GM06990 (cell line): ENCODE measurements at regions not wholly inside any gene's neighbourhood (a gene's known extent, or its start where the extent isn't known, plus 50 kb on each side); places are given as distances from the start of the nearest gene placed in this dataset.

Experiments used
- DNase-seq: peaks from one replicate; pipeline ENCODE4 v3.0.0-alpha.2; 2011; ENCODE audit not compliant: insufficient read length; ENCODE audit errors: extremely low read depth
- H3K27me3 ChIP-seq: replicated peaks from 2 replicates; pipeline ENCODE4 v1.6.0; 2011; ENCODE audit warnings: low read length; ENCODE audit not compliant: control insufficient read depth, insufficient read depth
- H3K36me3 ChIP-seq: 2 replicates; pipeline ENCODE4 v1.5.1; 2011; ENCODE audit warnings: low read length; ENCODE audit not compliant: control insufficient read depth, insufficient read depth
- H3K4me3 ChIP-seq: replicated peaks from 2 replicates; pipeline ENCODE4 v1.5.1; 2011; ENCODE audit warnings: low read depth, mild to moderate bottlenecking, control low read depth, low read length
- TF ChIP-seq, protein P1 (sequence below): IDR thresholded peaks from 2 replicates; pipeline ENCODE4 v1.5.1; 2011; ENCODE audit warnings: low read length, control low read depth, mild to moderate bottlenecking, inconsistent platforms; ENCODE audit not compliant: insufficient read depth, poor library complexity, severe bottlenecking

GRCh38 chr4:38503689-38504395, 160.2 kb upstream of the KLF3 start:
- Histone ChIP-seq H3K4me3 (peak overlapping the region; percentile 37), H3K36me3 (no peaks in the 10 kb centered on the region), H3K27me3 (no peaks in the 10 kb centered on the region; the same call in 1 of the 2 replicates)
- TF ChIP-seq, protein P1, sequence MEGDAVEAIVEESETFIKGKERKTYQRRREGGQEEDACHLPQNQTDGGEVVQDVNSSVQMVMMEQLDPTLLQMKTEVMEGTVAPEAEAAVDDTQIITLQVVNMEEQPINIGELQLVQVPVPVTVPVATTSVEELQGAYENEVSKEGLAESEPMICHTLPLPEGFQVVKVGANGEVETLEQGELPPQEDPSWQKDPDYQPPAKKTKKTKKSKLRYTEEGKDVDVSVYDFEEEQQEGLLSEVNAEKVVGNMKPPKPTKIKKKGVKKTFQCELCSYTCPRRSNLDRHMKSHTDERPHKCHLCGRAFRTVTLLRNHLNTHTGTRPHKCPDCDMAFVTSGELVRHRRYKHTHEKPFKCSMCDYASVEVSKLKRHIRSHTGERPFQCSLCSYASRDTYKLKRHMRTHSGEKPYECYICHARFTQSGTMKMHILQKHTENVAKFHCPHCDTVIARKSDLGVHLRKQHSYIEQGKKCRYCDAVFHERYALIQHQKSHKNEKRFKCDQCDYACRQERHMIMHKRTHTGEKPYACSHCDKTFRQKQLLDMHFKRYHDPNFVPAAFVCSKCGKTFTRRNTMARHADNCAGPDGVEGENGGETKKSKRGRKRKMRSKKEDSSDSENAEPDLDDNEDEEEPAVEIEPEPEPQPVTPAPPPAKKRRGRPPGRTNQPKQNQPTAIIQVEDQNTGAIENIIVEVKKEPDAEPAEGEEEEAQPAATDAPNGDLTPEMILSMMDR, result no peak
- DNase-seq, result peak; percentile 78

- Histone ChIP-seq H3K27me3 (no peaks in the 10 kb centered on the region; the same call in 1 of the 2 replicates), H3K4me3 (no peak overlapping the region), H3K36me3 (no peaks in the 10 kb centered on the region)
- no peak for DNase-seq
- TF ChIP-seq, protein P1, result no peak
Measured at GRCh38 chr4:38504396-38504715, 159.6 kb upstream of the KLF3 start.

DNA sequence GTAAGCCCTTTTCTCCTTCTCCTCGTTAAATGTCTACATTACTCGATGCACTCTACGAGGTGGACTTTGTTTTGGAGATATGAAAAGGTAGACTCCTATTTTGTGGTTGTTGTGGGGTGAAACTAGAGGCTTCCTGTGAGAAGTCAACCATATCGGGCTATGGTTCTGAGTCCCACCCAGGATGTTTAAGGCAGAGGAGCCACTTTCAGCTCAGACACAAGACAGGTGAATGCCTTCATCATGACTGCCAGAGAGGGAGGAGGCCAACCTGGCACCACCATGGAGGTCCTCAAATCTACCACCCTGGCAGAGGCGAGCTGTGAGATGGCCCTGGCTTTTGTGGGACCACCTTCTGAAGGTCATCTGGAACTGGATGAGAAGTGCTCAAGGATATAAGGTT, 154.4 kb upstream of the KLF3 start:
- Histone ChIP-seq H3K36me3 (no peaks in the 10 kb centered on the region), H3K27me3 (no peaks in the 10 kb centered on the region), H3K4me3 (no peak overlapping the region)
- DNase-seq, result peak; percentile 41
- TF ChIP-seq, protein P1, result no peak

DNA sequence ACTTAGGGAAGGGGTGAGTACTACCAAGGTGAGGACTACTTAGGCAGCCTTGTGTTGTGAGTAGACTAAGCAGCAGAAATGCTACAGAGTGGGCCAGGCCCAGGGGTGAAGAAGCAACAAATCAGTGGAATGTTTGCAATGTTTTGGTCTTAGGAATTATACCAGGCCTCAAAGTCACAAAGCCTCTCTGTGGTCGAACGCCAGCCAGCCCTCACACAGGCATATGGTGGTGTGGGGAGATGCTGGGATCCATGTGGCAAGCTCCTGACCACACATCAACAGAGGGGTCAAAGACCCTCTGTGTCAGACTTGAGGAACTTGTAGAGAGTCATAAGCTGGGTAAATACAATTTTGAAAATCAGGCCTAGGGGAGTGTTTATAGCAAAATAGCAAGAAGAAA, 153.8 kb upstream of the KLF3 start:
- Histone ChIP-seq H3K4me3 (no peak overlapping the region), H3K27me3 (no peaks in the 10 kb centered on the region), H3K36me3 (no peaks in the 10 kb centered on the region)
- no peak for DNase-seq
- TF ChIP-seq, protein P1, result no peak

GRCh38 chr4:38511702-38512101, 152.3 kb upstream of the KLF3 start:
- H3K4me3 ChIP-seq, result no peak overlapping the region
- no peaks in the 10 kb centered on the region for H3K27me3 ChIP-seq
- TF ChIP-seq, protein P1, result no peak
- no peaks in the 10 kb centered on the region for H3K36me3 ChIP-seq
- no peak for DNase-seq

- TF ChIP-seq, protein P1, result no peak
- H3K4me3 ChIP-seq, result no peak overlapping the region
- no peak for DNase-seq
Measured at GRCh38 chr4:38512840-38513239, 151.2 kb upstream of the KLF3 start.

More at GRCh38 chr4:38512840-38513239, 151.2 kb upstream of the KLF3 start:
- Histone ChIP-seq H3K36me3 (no peaks in the 10 kb centered on the region), H3K27me3 (no peaks in the 10 kb centered on the region; the same call in 1 of the 2 replicates)
